HL-60 (cell line): ENCODE measurements at regions not wholly inside any gene's neighbourhood (a gene's known extent, or its start where the extent isn't known, plus 50 kb on each side); places are given as distances from the start of the nearest gene placed in this dataset.

ENCODE experiments used
- POLR2AphosphoS5 ChIP-seq: IDR thresholded peaks from 2 replicates; pipeline ENCODE4 v1.6.1; 2012; ENCODE audit warnings: low read depth
- TF ChIP-seq, protein P1 (sequence below): IDR thresholded peaks from 2 replicates; pipeline ENCODE4 v1.6.1; 2012; ENCODE audit warnings: low read depth; ENCODE audit not compliant: insufficient replicate concordance

GRCh38 chr17:74094651-74095050 lies 108.8 kb upstream of the RPL38 start:
- TF ChIP-seq, protein P1, sequence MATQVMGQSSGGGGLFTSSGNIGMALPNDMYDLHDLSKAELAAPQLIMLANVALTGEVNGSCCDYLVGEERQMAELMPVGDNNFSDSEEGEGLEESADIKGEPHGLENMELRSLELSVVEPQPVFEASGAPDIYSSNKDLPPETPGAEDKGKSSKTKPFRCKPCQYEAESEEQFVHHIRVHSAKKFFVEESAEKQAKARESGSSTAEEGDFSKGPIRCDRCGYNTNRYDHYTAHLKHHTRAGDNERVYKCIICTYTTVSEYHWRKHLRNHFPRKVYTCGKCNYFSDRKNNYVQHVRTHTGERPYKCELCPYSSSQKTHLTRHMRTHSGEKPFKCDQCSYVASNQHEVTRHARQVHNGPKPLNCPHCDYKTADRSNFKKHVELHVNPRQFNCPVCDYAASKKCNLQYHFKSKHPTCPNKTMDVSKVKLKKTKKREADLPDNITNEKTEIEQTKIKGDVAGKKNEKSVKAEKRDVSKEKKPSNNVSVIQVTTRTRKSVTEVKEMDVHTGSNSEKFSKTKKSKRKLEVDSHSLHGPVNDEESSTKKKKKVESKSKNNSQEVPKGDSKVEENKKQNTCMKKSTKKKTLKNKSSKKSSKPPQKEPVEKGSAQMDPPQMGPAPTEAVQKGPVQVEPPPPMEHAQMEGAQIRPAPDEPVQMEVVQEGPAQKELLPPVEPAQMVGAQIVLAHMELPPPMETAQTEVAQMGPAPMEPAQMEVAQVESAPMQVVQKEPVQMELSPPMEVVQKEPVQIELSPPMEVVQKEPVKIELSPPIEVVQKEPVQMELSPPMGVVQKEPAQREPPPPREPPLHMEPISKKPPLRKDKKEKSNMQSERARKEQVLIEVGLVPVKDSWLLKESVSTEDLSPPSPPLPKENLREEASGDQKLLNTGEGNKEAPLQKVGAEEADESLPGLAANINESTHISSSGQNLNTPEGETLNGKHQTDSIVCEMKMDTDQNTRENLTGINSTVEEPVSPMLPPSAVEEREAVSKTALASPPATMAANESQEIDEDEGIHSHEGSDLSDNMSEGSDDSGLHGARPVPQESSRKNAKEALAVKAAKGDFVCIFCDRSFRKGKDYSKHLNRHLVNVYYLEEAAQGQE: no peak
- no peak for TF ChIP-seq POLR2AphosphoS5
